ENCODE measurements at regions not wholly inside any gene's neighbourhood (a gene's known extent, or its start where the extent isn't known, plus 50 kb on each side); places are given as distances from the start of the nearest gene placed in this dataset.

DNA sequence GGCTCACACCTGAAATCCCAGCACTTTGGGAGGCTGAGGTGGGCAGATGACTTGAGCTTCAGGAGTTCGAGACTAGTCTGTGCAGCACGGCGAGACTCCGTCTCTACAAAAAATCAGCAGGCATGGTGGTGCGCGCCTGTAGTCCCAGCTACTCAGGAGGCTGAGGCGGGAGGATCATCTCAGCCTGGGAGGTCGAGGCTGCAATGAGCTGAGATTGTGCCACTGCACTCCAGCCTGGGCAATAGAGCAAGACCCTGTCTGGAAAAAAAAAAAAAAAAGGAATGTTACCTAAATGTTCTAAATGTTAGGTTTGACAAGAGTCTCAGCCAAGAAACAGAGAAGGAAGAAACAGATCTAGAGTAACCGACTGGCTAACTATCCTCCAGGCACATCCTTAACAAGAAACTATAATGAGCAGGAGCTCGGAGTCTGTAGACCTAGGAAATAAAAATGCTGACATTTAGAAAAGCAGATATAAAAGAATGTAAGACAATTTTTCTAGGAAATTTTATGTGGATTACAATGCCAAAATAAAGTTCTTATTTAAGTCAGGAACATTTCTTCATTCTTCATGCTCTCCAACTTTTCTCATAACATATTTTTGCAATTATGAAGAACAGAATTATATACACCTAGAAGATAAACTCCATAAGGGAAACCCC, 166.6 kb upstream of the TBCA start:
- Histone ChIP-seq H3K27ac (ENCODE audit: low read length) (no peak overlapping the region), H3K4me1 (ENCODE audit: control insufficient read depth in 1 of 2, extremely low read depth in 1 of 2, insufficient read depth in 2 of 2, low read length in 2 of 2) (no peaks in the 10 kb centered on the region), H3K9me3 (no peaks in the 10 kb centered on the region), H3K27me3 (replicated peaks in 1 of 2; ENCODE audit: control insufficient read depth in 2 of 2, extremely low read depth in 1 of 2, insufficient read depth in 2 of 2, low read length in 1 of 2) (peaks cover 0 to 16% of the 10 kb centered on the region in 2 experiments), H3K4me3 (ENCODE audit: control insufficient read depth in 1 of 2, extremely low read depth in 1 of 2, low read length in 1 of 2) (no peak overlapping the region), H3K36me3 (ENCODE audit: control insufficient read depth in 2 of 2, extremely low read depth in 1 of 2, insufficient read depth in 1 of 2, low read length in 1 of 2) (no peaks in the 10 kb centered on the region)
- Mint-ChIP-seq H3K27me3 (peaks cover 8 to 30% of the 10 kb centered on the region in 2 donors), H3K27ac (no peak overlapping the region), H3K9me3 (no peaks in the 10 kb centered on the region), H3K4me3 (no peak overlapping the region), H3K4me1 (peaks cover 0 to under 1% (median 0%) of the 10 kb centered on the region in 3 donors), H3K36me3 (no peaks in the 10 kb centered on the region)
- POLR2A ChIA-PET: interaction anchor here in 1 of 2 donors (0.7 kb wide), 2 partner anchors 273 to 1447 kb away, joined by 3 to 4 read pairs; no protein-coding TSS in a partner anchor
- DNase-seq: no peak
- CTCF ChIA-PET: interaction anchor here in 1 of 2 donors (0.7 kb wide), 1 partner anchor 23 kb away, joined by 6 read pairs; no protein-coding TSS in a partner anchor
- WGBS (ENCODE audit: insufficient coverage): 94% methylated on average over 6 of the region's 10 CpGs
- ATAC-seq (replicated peaks in 1 of 4): no peak

DNA sequence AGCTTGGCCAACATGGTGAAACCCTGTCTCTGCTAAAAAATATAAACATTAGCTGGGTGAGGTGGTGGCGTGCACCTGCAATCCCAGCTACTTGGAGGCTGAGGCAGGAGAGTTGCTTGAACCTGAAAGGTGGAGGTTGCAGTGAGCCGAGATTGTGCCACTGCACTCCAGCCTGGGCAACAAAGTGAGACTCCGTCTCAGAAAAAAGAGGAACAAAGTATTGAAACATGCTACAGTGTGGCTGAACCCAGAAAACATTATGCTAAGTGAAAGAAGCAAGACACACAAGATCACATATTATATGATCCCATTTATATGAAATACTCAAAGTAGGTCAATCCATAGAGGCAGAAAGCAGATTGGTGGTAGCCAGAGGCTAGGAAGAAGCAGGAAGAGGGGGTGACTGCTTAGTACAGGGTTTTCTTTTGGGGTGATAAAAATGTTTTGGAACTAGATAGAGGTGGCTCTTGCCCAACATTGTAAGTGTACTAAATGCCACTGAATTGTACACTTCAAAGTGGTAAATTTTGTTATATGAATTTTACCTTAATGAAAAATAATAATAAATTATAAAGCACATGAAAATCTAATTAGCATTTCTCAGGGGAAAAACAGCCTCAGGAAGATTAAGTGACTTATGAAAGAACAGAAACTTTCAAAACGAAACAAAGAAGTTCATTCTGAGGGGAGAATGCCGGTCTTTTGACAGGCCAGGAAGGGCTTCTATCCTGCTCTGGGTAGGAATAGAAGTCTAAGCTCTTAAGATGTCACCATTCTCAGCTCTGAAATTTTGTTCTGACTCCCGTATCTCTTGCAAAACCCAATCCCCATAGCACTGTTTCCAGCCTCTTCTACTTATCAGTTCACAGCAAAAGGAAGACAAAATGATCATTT, 161.1 kb upstream of the TBCA start:
- peaks cover 0 to 9% of the 10 kb centered on the region in 2 experiments for H3K27me3 ChIP-seq (replicated peaks in 1 of 2; ENCODE audit: control insufficient read depth in 2 of 2, extremely low read depth in 1 of 2, insufficient read depth in 2 of 2, low read length in 1 of 2)
- no peak overlapping the region for H3K4me3 Mint-ChIP-seq
- ChIA-PET CTCF (interaction anchor here in 1 of 2 donors (0.6 kb wide), 1 partner anchor 336 kb away, joined by 3 read pairs; no protein-coding TSS in a partner anchor), POLR2A (no interaction called here)
- DNase-seq (no peak), ATAC-seq (replicated peaks in 1 of 4) (no peak)
- H3K27ac ChIP-seq (ENCODE audit: low read length): no peak overlapping the region
- H3K4me1 Mint-ChIP-seq: peaks cover 10 to 12% (median 11%) of the 10 kb centered on the region in 3 donors
- H3K4me1 ChIP-seq (ENCODE audit: control insufficient read depth in 1 of 2, extremely low read depth in 1 of 2, insufficient read depth in 2 of 2, low read length in 2 of 2): peaks cover 0 to 4% of the 10 kb centered on the region in 2 experiments
- no peaks in the 10 kb centered on the region for H3K36me3 Mint-ChIP-seq
- H3K9me3 ChIP-seq: no peaks in the 10 kb centered on the region
- H3K27me3 Mint-ChIP-seq: peaks cover 8 to 12% of the 10 kb centered on the region in 2 donors
- H3K36me3 ChIP-seq (ENCODE audit: control insufficient read depth in 2 of 2, extremely low read depth in 1 of 2, insufficient read depth in 1 of 2, low read length in 1 of 2): no peaks in the 10 kb centered on the region
- H3K27ac Mint-ChIP-seq: peak overlapping the region in 1 of 2 donors; percentile 50
- no peaks in the 10 kb centered on the region for H3K9me3 Mint-ChIP-seq
- H3K4me3 ChIP-seq (ENCODE audit: control insufficient read depth in 1 of 2, extremely low read depth in 1 of 2, low read length in 1 of 2): no peak overlapping the region
- WGBS (ENCODE audit: insufficient coverage): 63% methylated on average over 2 of the region's 6 CpGs

DNA sequence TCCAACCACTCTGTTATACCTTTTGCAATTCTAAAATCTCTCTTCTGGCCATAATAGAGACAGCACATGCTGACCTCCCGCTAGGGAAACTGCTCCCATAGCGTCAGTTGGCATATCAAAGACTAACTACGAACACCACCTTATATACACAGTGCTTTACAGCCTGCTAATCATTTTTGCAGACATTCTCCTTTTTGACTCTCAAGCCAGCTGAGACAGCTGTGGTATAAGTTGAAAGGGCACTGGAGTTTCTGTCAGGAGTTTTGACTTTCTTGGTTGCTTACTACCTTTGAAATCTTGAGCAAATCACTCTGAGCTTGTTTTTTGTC, 160.2 kb upstream of the TBCA start:
- Mint-ChIP-seq H3K27ac (no peak overlapping the region), H3K36me3 (no peaks in the 10 kb centered on the region), H3K27me3 (peaks cover 3 to 5% of the 10 kb centered on the region in 2 donors), H3K9me3 (no peaks in the 10 kb centered on the region), H3K4me3 (peak overlapping the region in 1 of 3 donors; percentile 14), H3K4me1 (peaks cover 10 to 12% (median 11%) of the 10 kb centered on the region in 3 donors)
- peaks cover 0 to 4% of the 10 kb centered on the region in 2 experiments for H3K4me1 ChIP-seq (ENCODE audit: control insufficient read depth in 1 of 2, extremely low read depth in 1 of 2, insufficient read depth in 2 of 2, low read length in 2 of 2)
- H3K4me3 ChIP-seq (ENCODE audit: control insufficient read depth in 1 of 2, extremely low read depth in 1 of 2, low read length in 1 of 2): no peak overlapping the region
- WGBS (ENCODE audit: insufficient coverage): 87% methylated on average over 2 of the region's 3 CpGs
- DNase-seq: no peak
- POLR2A ChIA-PET: no interaction called here
- peaks cover 0 to 9% of the 10 kb centered on the region in 2 experiments for H3K27me3 ChIP-seq (replicated peaks in 1 of 2; ENCODE audit: control insufficient read depth in 2 of 2, extremely low read depth in 1 of 2, insufficient read depth in 2 of 2, low read length in 1 of 2)
- no peak overlapping the region for H3K27ac ChIP-seq (ENCODE audit: low read length)
- H3K36me3 ChIP-seq (ENCODE audit: control insufficient read depth in 2 of 2, extremely low read depth in 1 of 2, insufficient read depth in 1 of 2, low read length in 1 of 2): no peaks in the 10 kb centered on the region
- ATAC-seq (replicated peaks in 1 of 4): peak in 1 of 4 experiments; percentile 60
- CTCF ChIA-PET: no interaction called here
- no peaks in the 10 kb centered on the region for H3K9me3 ChIP-seq

DNA sequence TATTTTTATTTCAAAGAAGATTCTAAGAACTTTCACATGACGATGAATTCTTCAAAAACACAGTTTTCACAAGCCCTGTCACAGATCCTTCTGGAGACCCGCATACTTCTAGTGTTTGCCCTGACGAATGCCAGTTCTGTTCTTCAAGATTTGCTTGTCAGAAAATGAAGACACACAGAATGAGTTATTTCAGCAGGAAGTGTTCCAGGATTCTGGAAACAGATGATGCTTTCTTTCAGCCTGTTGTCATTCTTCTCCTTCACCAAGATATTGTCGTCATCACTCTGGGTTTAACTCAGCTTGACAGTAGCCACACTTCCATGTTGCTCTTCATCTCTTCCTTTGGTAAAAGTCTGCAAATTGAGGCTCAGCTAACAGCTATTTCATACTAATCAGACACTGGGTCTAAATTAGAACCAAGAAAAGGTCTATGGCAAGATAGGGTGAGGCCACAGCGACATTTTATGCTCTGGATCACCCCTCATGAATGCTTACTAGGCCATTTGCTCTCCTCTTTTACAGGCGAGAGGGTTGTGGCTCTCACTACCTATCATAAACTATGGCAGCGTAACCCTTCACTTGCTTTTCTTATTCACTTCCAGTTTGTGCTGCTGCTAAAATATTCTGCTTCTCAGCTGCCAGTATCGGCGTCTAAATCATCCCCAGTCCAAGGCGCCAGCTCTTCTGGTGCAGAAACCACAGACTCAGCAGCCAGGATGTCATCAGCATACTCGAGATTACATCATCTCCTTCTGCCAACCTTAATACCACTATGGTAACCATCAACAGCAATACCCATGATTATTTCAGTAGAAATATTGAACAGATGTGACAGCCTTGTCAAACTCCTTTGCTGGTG, 159.6 kb upstream of the TBCA start:
- ChIA-PET POLR2A (no interaction called here), CTCF (no interaction called here)
- WGBS (ENCODE audit: insufficient coverage): 43% methylated on average over 10 of the region's 11 CpGs
- H3K4me1 Mint-ChIP-seq: peaks cover 10 to 12% (median 11%) of the 10 kb centered on the region in 3 donors
- peaks cover under 1 to 3% of the 10 kb centered on the region in 2 donors for H3K27me3 Mint-ChIP-seq
- peaks cover 0 to 9% of the 10 kb centered on the region in 2 experiments for H3K27me3 ChIP-seq (replicated peaks in 1 of 2; ENCODE audit: control insufficient read depth in 2 of 2, extremely low read depth in 1 of 2, insufficient read depth in 2 of 2, low read length in 1 of 2)
- H3K27ac Mint-ChIP-seq: peak overlapping the region in 1 of 2 donors; percentile 24
- H3K4me3 Mint-ChIP-seq: peak overlapping the region in 1 of 3 donors; percentile 14
- H3K9me3 ChIP-seq: no peaks in the 10 kb centered on the region
- H3K27ac ChIP-seq (ENCODE audit: low read length): no peak overlapping the region
- peak; percentile 45 to 98 (median 61) for ATAC-seq (replicated peaks in 1 of 4)
- DNase-seq: peak in 25 of 35 experiments; percentile 1 to 42 (median 13)
- no peaks in the 10 kb centered on the region for H3K9me3 Mint-ChIP-seq
- H3K4me3 ChIP-seq (ENCODE audit: control insufficient read depth in 1 of 2, extremely low read depth in 1 of 2, low read length in 1 of 2): no peak overlapping the region
- peaks cover 0 to 4% of the 10 kb centered on the region in 2 experiments for H3K4me1 ChIP-seq (ENCODE audit: control insufficient read depth in 1 of 2, extremely low read depth in 1 of 2, insufficient read depth in 2 of 2, low read length in 2 of 2)
- H3K36me3 Mint-ChIP-seq: no peaks in the 10 kb centered on the region
- H3K36me3 ChIP-seq (ENCODE audit: control insufficient read depth in 2 of 2, extremely low read depth in 1 of 2, insufficient read depth in 1 of 2, low read length in 1 of 2): no peaks in the 10 kb centered on the region

DNA sequence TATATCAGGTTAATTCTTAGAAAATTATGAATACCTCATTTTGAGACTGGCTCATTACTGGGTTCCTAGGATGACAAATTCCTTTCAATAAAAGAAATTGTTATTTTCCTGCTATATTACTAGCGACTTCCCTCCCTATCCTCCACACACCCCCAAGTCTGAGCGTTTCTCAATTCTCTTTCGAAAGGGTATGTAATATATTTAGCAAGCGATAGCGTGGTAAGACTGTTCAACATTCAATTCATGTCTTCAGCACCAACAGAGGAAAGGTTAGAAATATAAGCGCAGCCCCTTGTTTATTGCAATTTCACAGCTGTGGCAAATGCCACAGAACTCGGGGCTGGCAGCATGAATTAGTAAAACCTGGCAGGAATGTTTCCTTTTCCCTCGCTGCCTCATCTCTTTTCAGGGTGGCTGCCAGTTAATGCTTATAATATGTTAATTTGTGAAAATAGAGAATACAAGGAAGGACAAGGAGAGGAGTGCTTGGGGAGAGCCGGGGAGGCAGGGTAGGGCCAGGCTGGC, 152.7 kb upstream of the TBCA start:
- H3K27me3 Mint-ChIP-seq: peaks cover 0 to 8% of the 10 kb centered on the region in 2 donors
- H3K27me3 ChIP-seq (replicated peaks in 1 of 2; ENCODE audit: control insufficient read depth in 2 of 2, extremely low read depth in 1 of 2, insufficient read depth in 2 of 2, low read length in 1 of 2): peaks cover 0 to 6% of the 10 kb centered on the region in 2 experiments
- H3K36me3 ChIP-seq (ENCODE audit: control insufficient read depth in 2 of 2, extremely low read depth in 1 of 2, insufficient read depth in 1 of 2, low read length in 1 of 2): no peaks in the 10 kb centered on the region
- H3K9me3 Mint-ChIP-seq: no peaks in the 10 kb centered on the region
- DNase-seq (no peak), ATAC-seq (replicated peaks in 1 of 4) (no peak)
- no peaks in the 10 kb centered on the region for H3K36me3 Mint-ChIP-seq
- no peak overlapping the region for H3K4me3 Mint-ChIP-seq
- H3K27ac ChIP-seq (ENCODE audit: low read length): no peak overlapping the region
- no peaks in the 10 kb centered on the region for H3K9me3 ChIP-seq
- CTCF ChIA-PET: no interaction called here
- H3K4me1 Mint-ChIP-seq: peaks cover 10 to 19% (median 11%) of the 10 kb centered on the region in 3 donors
- POLR2A ChIA-PET: no interaction called here
- no peak overlapping the region for H3K4me3 ChIP-seq (ENCODE audit: control insufficient read depth in 1 of 2, extremely low read depth in 1 of 2, low read length in 1 of 2)
- WGBS (ENCODE audit: insufficient coverage): 68% methylated on average over 3 of the region's 9 CpGs
- H3K27ac Mint-ChIP-seq: no peak overlapping the region
- peaks cover 0 to 3% of the 10 kb centered on the region in 2 experiments for H3K4me1 ChIP-seq (ENCODE audit: control insufficient read depth in 1 of 2, extremely low read depth in 1 of 2, insufficient read depth in 2 of 2, low read length in 2 of 2)

Data from T-cell (primary cell).